Fibroblast of skin of back (primary cell): ENCODE measurements at regions not wholly inside any gene's neighbourhood (a gene's known extent, or its start where the extent isn't known, plus 50 kb on each side); places are given as distances from the start of the nearest gene placed in this dataset.
"Not testable (repeated sequence)": the region's sequence is repeated elsewhere in the genome, so short reads cannot be mapped to it uniquely, and the experiment has no call there.

Experiments used
- DNase-seq: peaks from one replicate; pipeline ENCODE4 v3.0.0-alpha.2; 2013

- no peak for DNase-seq
Measured at GRCh38 chr4:183816077-183816476, 89.0 kb upstream of the STOX2 start.

- DNase-seq, result no peak
Measured at GRCh38 chr4:183816882-183817509, 88.1 kb upstream of the STOX2 start.

- not testable (repeated sequence) for DNase-seq
Measured at GRCh38 chr4:183818591-183818990, 86.5 kb upstream of the STOX2 start.

GRCh38 chr4:183821076-183821853, 83.8 kb upstream of the STOX2 start:
- DNase-seq, result no peak

- peak; percentile 66 for DNase-seq
Measured at GRCh38 chr4:183823434-183823833, 81.7 kb upstream of the STOX2 start.

- no peak for DNase-seq
Measured at GRCh38 chr4:183825346-183825745, 79.8 kb upstream of the STOX2 start.

GRCh38 chr4:183826461-183826860, 78.6 kb upstream of the STOX2 start:
- DNase-seq, result no peak

- DNase-seq, result no peak
Measured at GRCh38 chr4:183828125-183828524, 77.0 kb upstream of the STOX2 start.

GRCh38 chr4:183828839-183829238, 76.3 kb upstream of the STOX2 start:
- no peak for DNase-seq

GRCh38 chr4:183830438-183830985, 74.6 kb upstream of the STOX2 start:
- DNase-seq, result no peak

GRCh38 chr4:183831026-183831446, 74.1 kb upstream of the STOX2 start:
- DNase-seq, result no peak

GRCh38 chr4:183831683-183832082, 73.4 kb upstream of the STOX2 start:
- DNase-seq, result no peak

GRCh38 chr4:183832776-183833450, 72.2 kb upstream of the STOX2 start:
- DNase-seq, result no peak

GRCh38 chr4:183834252-183834651, 70.9 kb upstream of the STOX2 start:
- DNase-seq, result no peak

GRCh38 chr4:183837222-183837621, 67.9 kb upstream of the STOX2 start:
- DNase-seq, result no peak

GRCh38 chr4:183838987-183839712, 66.0 kb upstream of the STOX2 start:
- peak; percentile 5 for DNase-seq

- peak; percentile 70 for DNase-seq
Measured at GRCh38 chr4:183840311-183840710, 64.8 kb upstream of the STOX2 start.

- DNase-seq, result no peak
Measured at GRCh38 chr4:183841001-183841400, 64.1 kb upstream of the STOX2 start.

GRCh38 chr4:183842129-183842528, 63.0 kb upstream of the STOX2 start:
- DNase-seq, result no peak

- no peak for DNase-seq
Measured at GRCh38 chr4:183843248-183843671, 61.8 kb upstream of the STOX2 start.

- DNase-seq, result no peak
Measured at GRCh38 chr4:183846951-183847350, 58.2 kb upstream of the STOX2 start.

- DNase-seq, result no peak
Measured at GRCh38 chr4:183848805-183849204, 56.3 kb upstream of the STOX2 start.
